Urothelium cell line (cell line): ENCODE measurements at regions not wholly inside any gene's neighbourhood (a gene's known extent, or its start where the extent isn't known, plus 50 kb on each side); places are given as distances from the start of the nearest gene placed in this dataset.

Experiments used
- DNase-seq: peaks from one replicate; pipeline ENCODE4 v3.0.0; 2011; ENCODE audit warnings: low spot score, mixed read lengths
- FAIRE-seq: peaks from 2 replicates; lab custom pipeline; 2011; peaks lifted over from hg19 to GRCh38; lab: Jason Lieb, UNC

DNA sequence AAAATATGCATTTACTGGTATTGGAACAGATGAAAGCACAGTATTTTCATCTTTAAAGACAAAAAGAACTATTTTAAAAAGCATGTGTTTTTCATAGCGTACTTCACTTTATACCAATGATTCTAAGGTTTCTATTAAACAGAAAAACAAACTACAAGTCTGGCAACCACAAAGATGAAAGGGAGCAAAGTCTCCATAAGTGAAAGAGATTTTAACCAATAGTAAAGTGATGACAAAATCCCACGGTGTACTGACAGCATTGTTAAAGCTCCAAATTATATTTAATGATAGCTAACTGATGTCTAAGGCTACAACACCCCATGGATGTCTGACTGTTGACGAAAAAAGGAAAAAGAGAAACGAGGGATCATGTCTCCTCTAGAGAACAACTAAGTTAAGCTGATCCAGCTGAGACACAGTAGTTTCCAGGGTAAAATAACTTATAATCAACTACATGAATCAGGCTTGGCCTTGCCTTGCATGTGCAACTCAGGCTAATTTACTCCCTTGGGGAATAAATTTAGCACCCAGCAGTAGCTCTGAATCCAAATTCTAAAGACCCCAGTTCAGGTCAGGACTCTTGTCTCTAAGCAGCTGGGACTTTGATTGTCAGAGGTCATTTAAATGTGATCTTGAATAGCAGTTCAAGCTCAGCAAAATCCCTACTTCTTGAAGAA lies 56.0 kb upstream of the TAB2 start:
- DNase-seq, result no peak
- no peak for FAIRE-seq

DNA sequence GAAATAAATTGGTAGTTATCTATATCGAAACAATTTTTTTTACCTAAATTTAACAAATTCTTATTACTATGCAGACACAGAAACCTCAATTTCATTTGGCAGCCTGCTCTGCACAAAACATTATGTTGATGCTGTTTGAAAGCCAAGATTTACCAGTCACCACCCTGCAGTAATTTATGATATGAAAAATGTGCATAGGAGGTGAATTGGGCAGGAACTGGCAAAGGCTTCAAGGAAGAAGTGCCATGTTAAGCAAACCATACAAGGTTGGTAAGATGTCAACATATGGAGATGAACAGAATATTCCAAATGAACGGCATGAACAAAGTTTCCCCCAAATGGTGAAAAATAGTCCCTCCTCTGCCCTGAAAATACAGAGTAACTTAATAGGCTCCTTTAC lies 54.2 kb upstream of the TAB2 start:
- no peak for DNase-seq
- FAIRE-seq, result no peak

DNA sequence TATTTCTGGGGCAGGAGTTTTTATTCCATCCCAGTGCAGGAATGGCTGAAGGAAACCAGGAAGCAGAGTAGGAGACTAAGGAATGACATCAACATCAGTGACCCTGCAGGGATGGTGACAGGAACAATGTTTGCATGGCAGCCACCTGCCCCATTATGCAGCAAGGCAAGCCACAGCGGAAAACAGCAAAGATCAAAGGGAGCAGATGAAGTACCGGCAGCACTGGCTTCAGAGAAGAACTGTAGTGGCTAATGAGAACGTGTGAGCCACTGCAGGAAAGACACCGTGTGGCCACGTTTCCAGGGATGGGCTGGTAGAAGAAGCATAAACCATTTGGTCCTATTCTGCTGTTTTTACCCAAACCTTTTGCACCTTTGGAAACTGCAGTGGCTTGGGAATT lies 52.9 kb upstream of the TAB2 start:
- FAIRE-seq (no peak), DNase-seq (no peak)

DNA sequence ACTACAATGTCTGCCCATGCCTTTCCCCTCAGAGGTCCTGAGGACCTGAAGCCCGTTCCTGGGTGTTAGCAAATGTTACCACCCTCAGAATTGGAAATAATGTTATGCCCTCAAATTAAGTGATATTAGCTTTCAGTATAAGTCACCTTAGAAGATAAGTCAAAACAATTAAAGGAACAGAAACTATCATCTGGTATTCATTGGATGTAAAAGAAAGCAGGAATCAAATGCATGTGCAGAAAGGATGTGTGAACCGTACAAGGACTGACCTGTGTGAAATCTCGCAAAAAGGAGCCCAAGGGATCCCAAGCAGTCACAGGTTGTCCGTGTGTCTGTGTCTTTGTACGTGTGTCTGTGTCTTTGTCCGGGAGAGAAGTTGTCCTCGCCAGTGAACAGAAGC lies 51.6 kb upstream of the TAB2 start:
- FAIRE-seq, result no peak
- no peak for DNase-seq

DNA sequence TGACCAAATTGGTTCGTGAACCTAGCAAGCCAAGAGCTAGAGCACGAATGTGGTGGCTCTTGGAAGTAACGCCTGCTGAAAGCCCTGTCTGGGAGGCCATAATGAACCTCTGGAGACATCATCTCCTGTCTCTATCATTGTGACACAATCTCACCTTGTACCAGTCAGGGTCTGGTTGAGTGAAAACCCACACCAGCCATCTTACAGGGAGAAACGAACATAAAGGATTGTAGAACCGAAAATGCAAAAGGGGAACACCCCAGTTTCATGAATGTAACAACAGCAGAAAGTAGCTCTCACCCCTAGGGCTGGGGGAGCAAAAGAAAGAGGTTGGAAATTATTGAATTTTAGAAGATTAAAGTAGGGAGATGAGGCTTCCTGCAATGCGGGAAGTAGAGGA lies 50.9 kb upstream of the TAB2 start:
- FAIRE-seq (no peak), DNase-seq (no peak)

DNA sequence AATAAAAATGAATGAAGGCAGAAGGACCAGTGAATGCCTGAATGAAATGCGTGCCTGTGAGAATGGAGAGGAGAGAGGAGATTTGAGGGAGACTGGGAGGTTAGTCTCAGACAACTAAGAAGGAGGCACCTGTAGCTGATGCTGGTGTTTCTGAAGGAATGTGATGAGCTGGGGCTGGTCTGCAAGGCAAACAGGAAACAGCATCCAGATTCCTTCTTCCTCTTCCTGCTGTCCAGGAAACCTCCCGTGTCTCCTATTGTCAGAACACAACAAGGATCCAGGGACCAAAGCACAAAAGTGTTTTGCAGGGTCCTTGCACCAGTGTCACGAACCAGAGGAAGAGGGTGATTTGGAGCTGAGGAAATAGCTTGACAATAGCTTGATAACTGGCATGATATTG lies 50.4 kb upstream of the TAB2 start:
- FAIRE-seq (no peak), DNase-seq (no peak)

DNA sequence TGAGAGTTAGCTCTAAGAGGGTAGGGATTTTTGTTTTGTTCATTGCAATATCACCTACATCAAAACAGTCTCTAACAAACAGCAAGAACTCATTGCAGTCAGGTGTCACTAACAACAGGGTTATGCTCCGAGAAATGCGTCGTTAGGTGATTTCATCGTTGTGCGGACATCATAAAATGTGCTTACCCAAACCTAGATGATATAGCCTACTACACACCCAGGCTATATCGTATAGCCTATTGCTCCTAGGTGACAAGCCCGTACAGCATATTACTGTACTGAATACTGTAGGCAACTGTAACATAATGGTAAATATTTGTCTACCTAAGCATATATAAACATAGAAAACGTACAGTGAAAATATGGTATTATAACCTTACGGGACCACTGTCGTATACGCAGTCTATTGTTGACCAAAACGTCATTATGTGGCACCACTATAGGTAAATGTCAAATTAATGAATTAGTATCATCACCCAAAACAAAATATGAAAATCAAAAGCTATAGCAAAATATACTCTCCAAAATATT lies 49.9 kb upstream of the TAB2 start:
- DNase-seq (no peak), FAIRE-seq (peak; percentile 53)
